C4-2B (cell line): ENCODE measurements at regions not wholly inside any gene's neighbourhood (a gene's known extent, or its start where the extent isn't known, plus 50 kb on each side); places are given as distances from the start of the nearest gene placed in this dataset.

ENCODE experiments used
- H3K27ac ChIP-seq: fragments of 450-650 bp; 2 replicates; pipeline ENCODE4 v1.5.1; 2017
- ZFX ChIP-seq: fragments of 450-650 bp; IDR thresholded peaks from 2 replicates; pipeline ENCODE4 v1.6.1; 2017
- TF ChIP-seq, protein P1 (sequence below): fragments of 450-650 bp; conservative IDR thresholded peaks from 2 replicates; pipeline ENCODE4 v1.5.1; 2017; ENCODE audit warnings: mild to moderate bottlenecking

DNA sequence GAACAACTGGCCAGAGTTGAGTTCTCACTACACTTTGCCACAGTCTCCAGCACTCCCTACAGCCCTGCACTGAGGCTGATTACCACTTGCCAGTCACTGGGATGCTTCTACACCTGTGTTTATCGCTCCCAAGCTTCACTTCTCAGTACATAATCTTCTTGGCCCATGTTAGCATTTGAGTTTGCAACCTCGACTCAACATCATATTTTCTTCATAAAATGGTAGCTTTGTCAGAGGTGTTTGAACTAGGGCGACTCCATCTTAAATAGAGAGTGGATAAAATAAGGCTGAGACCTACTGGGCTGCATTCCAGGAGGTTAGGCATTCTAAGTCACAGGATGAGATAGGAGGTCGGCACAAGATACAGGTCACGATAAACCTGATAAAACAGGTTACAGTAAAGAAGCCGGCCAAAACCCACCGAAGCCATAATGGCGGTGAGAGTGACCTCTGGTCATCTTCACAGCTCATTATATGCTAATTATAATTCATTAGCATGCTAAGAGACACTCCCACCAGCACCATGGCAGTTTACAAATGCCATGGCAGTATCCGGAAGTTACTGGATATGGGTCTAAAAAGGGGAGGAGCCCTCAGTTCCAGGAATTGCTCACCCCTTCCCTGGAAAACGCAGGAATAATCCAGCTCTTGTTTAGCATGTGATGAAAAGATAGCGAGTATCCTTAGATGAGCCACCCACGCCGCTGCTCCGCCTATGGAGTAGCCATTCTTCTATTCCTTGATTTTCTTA lies 105.8 kb upstream of the KLF6 start:
- TF ChIP-seq, protein P1, sequence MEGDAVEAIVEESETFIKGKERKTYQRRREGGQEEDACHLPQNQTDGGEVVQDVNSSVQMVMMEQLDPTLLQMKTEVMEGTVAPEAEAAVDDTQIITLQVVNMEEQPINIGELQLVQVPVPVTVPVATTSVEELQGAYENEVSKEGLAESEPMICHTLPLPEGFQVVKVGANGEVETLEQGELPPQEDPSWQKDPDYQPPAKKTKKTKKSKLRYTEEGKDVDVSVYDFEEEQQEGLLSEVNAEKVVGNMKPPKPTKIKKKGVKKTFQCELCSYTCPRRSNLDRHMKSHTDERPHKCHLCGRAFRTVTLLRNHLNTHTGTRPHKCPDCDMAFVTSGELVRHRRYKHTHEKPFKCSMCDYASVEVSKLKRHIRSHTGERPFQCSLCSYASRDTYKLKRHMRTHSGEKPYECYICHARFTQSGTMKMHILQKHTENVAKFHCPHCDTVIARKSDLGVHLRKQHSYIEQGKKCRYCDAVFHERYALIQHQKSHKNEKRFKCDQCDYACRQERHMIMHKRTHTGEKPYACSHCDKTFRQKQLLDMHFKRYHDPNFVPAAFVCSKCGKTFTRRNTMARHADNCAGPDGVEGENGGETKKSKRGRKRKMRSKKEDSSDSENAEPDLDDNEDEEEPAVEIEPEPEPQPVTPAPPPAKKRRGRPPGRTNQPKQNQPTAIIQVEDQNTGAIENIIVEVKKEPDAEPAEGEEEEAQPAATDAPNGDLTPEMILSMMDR: no peak
- no peak for TF ChIP-seq ZFX
- H3K27ac ChIP-seq: no peak overlapping the region

DNA sequence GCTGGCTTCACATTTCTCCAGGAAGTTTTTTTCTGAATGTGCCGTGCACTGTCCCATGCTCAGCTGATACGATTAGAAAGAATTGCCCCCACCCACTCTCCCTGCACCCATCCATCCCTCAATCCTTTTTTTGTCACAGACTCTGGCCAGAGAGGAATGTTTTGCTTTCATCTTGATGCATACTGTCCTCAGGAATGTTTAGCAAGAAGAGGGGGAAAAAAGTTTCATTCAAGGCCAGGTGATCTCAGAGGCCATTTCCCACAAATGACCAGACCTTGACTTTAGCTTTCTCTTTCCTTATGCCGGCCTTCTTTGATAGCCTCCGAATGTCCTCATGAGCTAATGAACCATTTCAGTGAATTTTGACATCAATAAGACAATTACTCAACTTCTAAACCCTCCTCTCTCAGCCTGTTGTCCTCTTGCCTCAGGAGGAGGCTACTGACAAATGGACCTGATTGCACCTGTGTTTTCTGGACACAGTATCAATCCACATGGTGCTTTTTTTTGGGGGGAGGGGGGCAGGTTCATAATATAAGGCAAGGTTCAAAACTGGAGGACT lies 105.0 kb upstream of the KLF6 start:
- no peak overlapping the region for H3K27ac ChIP-seq
- TF ChIP-seq, protein P1: no peak
- no peak for TF ChIP-seq ZFX

DNA sequence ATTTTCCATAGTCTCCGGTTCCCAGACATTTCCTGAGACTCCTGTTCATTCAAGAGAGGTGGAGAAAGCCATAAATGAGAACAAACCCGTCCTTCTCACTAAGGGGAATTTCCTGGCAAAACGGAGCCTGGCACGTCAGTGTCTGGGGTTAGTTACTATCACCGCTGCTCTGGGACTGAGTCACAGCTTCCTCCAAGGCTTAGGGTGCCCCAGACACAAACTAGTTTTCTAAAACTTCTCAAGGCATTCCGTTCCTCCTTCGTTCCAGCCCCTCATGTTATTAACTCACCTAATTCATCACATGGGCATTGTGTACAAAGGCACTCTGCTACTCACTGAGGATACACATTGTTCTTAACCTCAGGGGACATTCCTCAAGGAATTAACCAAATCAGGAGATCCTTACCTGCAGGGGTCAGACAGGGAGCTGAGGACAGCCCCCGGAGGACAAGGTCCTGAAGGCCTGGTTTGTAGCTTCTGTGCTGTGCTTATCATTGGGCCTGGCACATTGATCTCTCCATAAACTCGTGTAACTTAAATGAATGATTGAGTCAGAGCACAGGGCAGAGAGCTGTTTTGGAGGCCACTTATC lies 103.0 kb upstream of the KLF6 start:
- TF ChIP-seq, protein P1: no peak
- no peak for TF ChIP-seq ZFX
- H3K27ac ChIP-seq: no peak overlapping the region

DNA sequence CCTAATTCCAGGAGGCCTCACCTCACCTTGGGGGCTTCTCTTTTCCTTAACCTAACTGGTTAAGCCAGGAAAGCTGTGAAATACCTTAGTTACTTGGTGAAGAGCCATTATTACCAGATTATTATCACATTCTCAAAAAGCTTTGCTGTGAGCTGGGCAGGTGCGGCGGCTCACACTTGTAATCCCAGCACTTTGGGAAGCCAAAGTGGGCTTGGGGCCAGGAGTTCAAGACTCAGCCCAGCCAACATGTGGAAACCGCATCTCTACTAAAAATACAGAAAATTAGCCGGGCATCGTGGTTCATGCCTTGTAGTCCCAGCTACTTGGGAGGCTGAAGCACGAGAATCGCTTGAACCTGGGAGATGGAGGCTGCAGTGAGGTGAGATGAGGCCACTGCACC lies 102.4 kb upstream of the KLF6 start:
- H3K27ac ChIP-seq: no peak overlapping the region
- TF ChIP-seq, protein P1: no peak
- TF ChIP-seq ZFX: no peak

DNA sequence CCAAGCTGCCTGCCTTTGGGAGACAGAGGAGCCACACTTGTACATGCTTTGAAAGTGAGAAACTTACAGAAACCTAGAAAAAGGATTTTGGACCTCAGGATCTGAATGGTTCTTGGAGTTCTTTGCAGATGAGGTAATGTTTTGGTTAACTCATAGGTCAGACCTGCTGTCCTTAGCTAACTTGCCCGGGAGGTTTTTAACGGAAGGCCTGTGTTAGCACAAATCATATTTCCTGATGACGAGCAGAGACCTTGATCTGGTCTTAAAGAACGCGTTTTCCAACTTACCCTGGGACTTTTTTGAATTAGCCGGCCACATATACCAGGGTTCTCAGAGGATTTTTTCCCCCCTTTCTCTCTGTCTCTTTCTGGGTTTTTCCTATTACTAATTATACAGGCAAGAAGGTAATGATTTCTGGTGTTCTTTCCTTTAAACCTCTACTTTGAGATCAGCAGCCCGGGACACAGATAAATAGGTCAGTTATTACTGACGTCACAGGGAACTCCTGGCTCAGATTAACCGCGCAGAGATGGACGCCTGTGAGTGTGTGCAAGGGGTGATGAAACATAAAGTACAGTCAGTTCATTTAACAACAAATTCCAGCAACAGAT lies 101.7 kb upstream of the KLF6 start:
- TF ChIP-seq ZFX: no peak
- TF ChIP-seq, protein P1: no peak
- H3K27ac ChIP-seq: no peak overlapping the region

DNA sequence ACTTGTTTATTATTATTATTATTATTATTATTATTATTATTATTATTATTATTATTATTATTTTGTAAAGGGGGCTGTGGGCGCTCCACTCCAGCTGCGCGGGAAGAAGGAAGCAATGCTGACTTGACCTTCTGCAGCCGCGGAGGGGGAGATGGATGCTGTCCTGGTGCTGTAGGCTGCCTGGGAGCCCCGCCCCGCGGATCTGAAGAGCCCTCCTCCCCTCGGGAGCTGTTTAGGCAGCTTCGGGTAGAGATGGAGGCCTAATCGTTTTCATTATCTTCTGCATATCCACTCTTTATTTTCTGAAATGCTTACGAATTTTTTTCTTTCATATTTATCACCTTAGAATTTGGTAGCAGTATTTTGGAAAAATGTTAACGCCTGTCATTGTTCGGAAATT lies 101.2 kb upstream of the KLF6 start:
- no peak overlapping the region for H3K27ac ChIP-seq
- TF ChIP-seq, protein P1: no peak
- TF ChIP-seq ZFX: no peak

DNA sequence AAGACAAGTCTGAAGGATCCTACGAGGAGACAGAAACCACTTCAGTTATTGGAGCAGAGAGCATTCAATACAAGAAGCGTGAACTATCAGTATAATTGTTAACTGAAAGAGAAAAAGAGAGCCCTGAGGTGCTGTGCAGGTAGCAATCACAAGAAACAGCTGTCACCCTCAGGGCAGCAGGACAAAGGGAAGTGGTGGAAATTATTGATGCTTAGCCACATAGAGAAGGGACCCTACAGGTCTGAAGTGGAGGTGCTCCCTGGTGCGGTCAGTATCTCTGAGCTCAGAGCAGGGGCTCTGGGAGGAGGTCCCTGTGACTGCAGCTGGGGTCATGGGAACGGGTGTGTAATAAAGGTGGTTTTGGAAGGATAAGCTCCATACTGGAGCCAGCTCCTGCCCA lies 97.8 kb upstream of the KLF6 start:
- TF ChIP-seq, protein P1: no peak
- no peak for TF ChIP-seq ZFX
- no peak overlapping the region for H3K27ac ChIP-seq
